Tibial nerve (tissue), 3 donors: ENCODE measurements at regions not wholly inside any gene's neighbourhood (a gene's known extent, or its start where the extent isn't known, plus 50 kb on each side); places are given as distances from the start of the nearest gene placed in this dataset.

Experiments
- CTCF ChIP-seq, 5 experiments: fragments of 200-600 bp in 3 of 5; fragments of 450-650 bp in 2 of 5; sonication (generic) in 3 of 5; IDR thresholded peaks; one replicate each; pipeline ENCODE4 v1.5.1; 2016 to 2019; ENCODE audit warnings: antibody characterized with exemption in 5 of 5, mild to moderate bottlenecking in 3 of 5, moderate library complexity in 2 of 5
- POLR2A ChIP-seq, 2 donors: fragments of 450-650 bp; IDR thresholded peaks; one replicate each; pipeline ENCODE4 v1.6.1; 2017; ENCODE audit warnings: antibody characterized with exemption in 2 of 2, mild to moderate bottlenecking in 2 of 2, moderate library complexity in 2 of 2

DNA sequence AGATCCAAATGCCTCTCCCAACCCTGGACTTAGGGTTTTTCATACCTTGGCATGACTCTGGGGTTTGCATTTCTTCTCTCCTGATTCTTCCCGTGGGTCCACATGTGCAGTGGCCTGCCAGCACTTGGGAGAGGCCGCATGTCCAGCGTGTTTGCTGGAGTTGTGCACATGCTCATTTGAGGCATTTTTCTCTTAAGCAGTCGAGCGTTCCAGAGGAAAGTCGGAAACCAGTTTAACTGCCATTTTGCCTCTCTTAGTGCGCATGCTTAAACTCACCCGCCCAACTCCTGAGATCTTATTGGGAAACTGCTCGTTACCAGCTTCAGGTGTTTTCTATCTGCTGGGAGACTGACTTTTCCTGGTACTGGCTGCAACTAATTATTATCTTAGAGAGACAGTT lies 888.4 kb upstream of the PHF14 start:
- no peak for TF ChIP-seq CTCF (IDR thresholded peaks at IDR 0.05)
- no peak for TF ChIP-seq POLR2A (IDR thresholded peaks at IDR 0.05)
